HL-60 (cell line): ENCODE measurements at regions not wholly inside any gene's neighbourhood (a gene's known extent, or its start where the extent isn't known, plus 50 kb on each side); places are given as distances from the start of the nearest gene placed in this dataset.

Source experiments
- CTCF ChIP-seq: IDR thresholded peaks from one replicate; pipeline ENCODE4 v1.5.1; 2011; ENCODE audit warnings: low read length, control low read depth, inconsistent platforms; ENCODE audit not compliant: insufficient read depth
- POLR2AphosphoS5 ChIP-seq: IDR thresholded peaks from 2 replicates; pipeline ENCODE4 v1.6.1; 2012; ENCODE audit warnings: low read depth

- TF ChIP-seq CTCF, result no peak
- no peak for TF ChIP-seq POLR2AphosphoS5
Measured at GRCh38 chr3:95810462-95810861, 1003.9 kb upstream of the EPHA6 start.
